ENCODE measurements at regions not wholly inside any gene's neighbourhood (a gene's known extent, or its start where the extent isn't known, plus 50 kb on each side); places are given as distances from the start of the nearest gene placed in this dataset.

GRCh38 chr21:14620152-14620551, 74.0 kb upstream of the SAMSN1 start:
- TF ChIP-seq CTCF (IDR thresholded peaks at IDR 0.05; ENCODE audit: low read depth, low read length, poor library complexity, severe bottlenecking) (no peak), EZH2phosphoT487 (IDR thresholded peaks at IDR 0.05; ENCODE audit: borderline replicate concordance, low read length) (no peak)
